Right renal cortex interstitium (tissue), 3 donors: ENCODE measurements at regions not wholly inside any gene's neighbourhood (a gene's known extent, or its start where the extent isn't known, plus 50 kb on each side); places are given as distances from the start of the nearest gene placed in this dataset.

ENCODE experiments used
- DNase-seq, 3 donors: peaks; one replicate each; pipeline ENCODE4 v3.0.0-alpha.2; 2013; ENCODE audit warnings: low read depth in 3 of 3, low spot score in 2 of 3

DNA sequence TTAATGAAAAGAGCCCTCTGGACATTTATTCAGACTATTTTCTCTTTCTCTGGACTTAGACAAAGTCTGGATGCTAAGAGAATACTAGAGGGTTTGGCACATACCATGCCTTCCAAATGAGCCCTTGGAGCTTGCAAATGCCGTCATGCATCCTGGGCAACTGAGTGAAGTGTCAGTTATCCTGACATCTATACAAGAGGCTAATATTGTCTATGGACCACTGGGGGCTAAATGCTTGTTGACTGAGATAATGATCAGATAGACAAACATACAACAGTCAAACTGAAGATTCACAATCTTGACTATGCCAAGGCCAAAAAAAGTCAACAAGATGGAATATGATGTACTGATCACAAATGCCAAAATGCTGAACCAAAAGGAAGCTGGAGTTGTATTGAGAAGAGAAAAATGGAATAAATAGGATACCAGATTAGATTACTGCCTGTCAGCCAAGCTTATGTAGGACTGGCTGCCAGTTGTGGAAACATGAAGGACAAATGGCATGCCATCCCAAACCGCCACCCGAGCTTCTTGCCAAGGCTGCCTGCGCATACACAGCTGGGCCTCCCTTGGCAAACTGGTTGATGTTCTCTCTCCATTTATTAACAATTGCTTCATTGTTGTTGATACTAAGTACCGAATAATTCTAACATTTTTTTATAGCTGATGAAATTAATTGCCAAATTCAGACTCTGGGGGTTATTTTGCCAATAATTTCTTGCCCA is 240.1 kb upstream of the GRAMD2B start:
- no peak for DNase-seq

DNA sequence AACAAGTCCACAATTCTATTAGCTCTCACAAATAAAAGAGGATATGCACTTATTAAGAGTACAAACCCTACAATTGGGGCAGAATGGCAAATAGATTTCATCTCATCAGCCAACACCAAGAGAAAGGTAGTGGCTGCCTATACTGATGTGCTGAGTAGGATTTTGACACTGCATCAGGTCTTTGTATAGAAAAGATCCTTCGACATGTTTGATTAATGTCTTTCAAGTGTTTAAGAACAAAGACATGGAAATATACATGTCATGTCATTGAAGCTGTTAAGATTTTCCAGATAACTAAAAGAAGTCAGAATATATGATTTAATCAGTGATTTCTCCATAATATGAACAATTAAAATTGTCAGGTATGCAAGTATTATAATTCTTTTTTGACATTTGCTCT is 238.7 kb upstream of the GRAMD2B start:
- no peak for DNase-seq

DNA sequence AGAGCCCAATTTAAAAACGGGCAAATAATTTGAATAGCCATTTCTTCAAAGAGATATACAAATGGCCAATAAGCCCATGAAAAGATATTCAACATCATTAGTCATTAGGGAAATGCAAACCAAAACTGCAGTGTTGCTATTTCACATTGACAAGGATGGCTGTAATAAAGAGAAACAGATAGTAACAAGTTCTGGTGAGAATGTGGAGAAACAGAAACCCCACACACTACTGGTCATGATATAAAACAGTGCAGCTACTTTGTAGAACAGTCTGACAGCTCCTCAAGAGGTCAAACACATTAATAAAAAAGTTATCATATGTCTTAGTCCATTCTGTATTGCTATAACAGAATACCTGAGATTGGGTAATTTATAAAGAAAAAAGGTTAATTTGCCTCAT is 237.0 kb upstream of the GRAMD2B start:
- DNase-seq, result no peak

DNA sequence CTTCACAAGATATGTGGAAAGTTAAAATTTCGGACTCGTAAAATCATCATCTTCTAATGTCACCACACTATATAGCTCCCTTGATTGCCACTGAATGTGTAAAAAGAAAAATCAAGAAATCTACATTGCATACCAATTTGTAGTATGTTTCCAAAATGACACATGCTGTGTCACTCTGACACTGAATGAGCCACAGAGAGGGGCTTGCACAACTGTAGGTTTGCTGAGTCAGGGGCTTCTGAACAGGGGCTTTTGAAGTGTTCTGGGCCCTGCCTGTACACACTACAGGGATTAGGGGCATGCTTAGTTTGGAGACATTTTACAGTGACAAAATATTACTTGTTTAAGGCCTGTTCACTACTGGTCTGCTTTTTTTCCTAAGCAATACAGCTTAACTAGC is 234.4 kb upstream of the GRAMD2B start:
- DNase-seq, result no peak

DNA sequence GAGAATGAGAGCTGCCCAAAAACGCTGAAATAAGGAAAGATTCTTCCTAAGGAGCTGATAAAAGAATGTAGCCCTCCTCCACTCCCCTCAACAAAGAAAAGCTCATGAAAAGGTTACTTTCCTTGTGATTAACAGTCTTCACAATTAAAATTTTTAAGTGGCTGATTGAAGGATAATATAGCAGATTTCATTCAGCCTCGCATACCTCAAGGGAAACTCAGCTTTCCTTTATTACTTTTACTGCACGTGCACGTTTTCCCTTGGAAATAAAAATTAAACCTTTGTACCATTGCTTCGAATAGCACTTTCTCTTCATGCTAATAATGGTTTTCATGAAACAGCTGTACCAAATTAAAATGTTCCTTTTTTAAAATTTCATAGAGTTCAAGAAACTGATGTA is 234.0 kb upstream of the GRAMD2B start:
- DNase-seq, result no peak

DNA sequence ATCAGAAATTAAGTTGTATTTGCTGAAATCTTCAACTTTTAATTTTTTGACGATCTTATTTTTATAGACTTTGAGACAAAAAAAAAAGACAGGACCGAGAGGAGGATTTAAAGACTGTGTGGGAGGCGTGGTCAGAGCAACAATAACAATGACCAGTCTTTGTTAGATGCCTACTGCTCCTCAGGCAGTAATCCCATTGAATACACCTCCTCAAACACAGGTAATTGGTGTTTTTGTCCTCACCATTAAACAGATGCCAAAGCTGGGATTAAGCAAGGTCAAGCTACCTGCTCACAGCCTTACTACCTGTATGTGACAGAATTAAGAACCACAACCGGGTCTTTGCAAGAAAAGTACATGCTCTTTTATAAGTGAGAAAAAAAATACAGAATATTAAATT is 233.3 kb upstream of the GRAMD2B start:
- DNase-seq, result no peak

DNA sequence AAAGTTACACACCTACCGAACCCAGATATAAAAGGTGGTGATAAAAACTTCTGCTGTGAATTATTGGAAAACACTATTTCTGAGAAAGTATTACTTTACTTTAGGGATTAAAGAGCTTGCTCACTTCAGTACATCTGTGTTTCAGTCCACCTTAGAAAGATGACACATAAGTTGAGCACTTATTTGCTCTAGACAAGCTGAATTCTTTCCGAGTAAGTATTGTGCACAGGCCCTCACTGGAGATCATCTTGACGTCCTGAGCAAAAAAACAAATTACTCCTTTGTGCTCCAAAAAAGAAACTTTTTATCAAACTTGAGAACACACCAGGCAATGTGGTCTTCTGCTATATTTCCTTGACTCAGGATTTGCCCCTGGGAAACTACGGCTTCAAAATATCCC is 231.0 kb upstream of the GRAMD2B start:
- DNase-seq, result no peak

DNA sequence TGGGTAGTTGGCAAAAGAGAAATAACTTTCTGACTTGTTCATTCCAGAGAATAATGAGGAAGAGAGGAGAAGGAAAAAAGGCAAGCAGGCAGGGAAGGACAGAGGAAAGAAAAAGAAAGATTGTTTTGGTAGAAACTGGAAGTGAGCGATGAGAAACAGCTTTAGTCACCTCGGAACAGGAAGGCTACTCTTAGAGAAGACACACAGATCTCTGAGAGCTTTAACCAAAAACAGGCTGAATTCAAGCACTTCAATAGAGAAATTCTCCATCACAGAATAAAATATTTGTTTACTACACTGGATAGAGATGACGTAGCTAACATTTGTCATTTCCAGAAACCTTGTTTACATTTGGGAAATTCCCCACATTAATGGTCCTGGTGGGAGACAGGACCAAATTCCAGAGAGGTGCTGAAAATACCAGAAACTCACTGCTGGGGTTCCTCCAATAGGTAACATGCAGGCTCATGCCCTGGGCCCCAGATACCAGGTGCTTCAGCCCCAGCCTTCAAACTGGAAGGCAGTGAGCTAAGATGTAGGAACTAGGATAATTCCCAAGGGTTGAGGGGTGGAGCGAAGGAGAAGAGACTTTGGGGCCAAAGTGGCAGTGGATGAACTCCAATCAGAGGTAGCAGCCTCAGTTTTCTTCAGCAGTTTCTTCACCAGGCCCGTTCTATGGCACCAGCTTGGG is 227.7 kb upstream of the GRAMD2B start:
- DNase-seq, result no peak

DNA sequence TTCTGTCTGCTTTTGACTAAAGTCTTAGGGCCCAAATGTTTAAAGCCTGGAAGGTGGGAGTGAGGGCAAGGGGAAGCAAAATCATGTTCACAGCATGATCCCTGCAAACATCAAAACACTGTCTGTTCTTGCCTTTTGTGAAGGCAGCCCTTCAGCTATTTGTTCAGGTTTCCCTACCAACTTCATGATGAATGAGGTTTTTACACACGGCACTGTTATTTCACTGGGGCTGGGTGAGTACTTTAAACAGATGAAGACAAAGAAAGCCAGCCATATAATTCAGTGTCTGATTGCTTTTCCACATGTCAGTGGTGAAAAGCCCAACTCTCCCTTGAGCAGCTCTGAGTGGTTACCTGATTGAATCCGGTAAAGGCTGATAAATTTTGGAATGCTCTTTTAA is 224.7 kb upstream of the GRAMD2B start:
- no peak for DNase-seq

DNA sequence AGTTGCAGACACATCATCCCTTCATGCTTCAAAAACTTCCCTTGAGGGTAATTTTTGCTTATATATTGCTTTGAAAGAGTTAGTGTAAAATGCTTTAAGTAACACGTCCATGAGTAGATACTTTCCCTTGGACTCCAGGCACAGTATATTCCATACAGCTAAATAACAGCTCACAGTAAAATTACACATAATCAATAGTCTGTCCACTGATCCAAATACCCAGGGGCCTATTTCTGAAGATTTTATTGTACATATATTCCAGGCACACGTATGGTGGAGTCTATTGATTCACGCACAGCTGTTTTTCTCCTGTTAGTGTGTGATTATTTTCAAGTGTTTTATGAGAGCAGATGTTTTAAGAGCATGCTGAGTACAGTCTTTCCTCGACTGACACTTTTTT is 223.7 kb upstream of the GRAMD2B start:
- no peak for DNase-seq

DNA sequence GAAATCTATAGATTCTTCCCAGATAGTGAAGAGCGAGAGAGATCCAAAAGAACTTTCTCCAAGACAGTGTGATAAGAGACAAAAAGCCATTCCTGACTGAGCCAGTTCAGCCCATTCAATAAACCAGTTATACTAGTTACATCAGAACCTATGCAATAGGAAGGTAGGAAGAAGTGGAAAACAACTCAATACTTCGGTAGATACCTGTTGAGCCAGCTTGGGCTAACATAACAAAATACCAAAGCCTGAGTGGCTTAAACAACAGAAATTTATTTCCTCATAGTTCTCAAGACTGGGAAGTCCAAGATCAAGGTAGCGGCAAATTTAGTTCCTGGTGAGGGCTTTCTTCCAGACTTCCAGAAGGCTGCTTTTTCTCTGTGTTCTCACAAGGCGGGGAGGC is 214.5 kb upstream of the GRAMD2B start:
- no peak for DNase-seq

DNA sequence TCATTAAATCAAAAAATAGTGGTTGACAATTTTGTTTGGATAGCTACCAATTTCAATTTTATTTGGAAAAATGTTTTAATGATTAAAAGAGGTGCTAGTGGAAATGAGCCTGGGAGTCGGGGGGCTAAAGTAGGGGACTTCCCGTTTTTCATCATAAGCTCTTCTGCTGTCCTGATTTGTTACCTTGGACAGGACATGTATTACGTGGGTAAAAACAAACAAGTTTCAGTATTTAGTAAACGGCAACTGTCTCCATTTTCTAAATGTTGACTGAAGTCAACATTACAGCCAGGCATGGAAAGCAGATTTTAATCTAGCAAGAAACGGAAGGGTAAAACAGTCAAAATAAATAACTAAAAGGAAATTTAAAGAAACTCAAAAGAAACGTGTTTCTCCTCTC is 212.3 kb upstream of the GRAMD2B start:
- no peak for DNase-seq

DNA sequence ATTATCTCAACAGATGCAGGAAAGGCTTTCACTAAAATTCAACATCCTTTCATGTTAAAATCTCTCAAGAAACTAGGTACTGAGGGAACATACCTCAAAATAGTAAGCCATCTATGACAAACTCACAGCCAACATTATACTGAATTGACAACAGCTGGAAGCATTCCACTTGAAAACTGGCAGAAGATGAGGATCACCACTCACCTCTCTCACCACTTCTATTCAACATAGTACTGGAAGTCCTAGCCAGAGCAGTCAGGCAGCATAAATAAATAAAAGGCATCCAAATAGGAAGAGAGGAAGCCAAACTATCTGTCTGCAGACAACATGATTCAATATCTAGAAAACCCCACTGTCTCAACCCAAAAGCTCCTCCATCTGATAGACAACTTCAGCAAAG is 203.6 kb upstream of the GRAMD2B start:
- no peak for DNase-seq

DNA sequence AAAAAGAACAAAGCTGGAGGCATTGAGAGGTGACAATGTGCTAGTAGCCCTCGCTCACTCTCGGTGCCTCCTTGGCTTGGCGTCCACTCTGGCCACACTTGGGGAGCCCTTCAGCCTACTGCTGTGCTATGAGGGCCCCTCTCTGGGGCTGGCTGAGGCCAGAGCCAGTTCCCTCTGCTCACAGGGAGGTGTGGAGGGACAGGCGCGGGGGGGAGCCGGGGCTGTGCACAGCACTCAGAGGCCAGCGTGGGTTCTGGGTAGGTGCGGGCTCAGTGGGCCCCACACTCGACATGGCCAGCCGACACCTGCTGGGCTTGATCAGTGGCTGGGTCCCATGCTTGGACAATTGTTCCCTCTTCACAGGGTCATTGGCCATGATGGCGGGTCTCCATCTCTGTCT is 202.5 kb upstream of the GRAMD2B start:
- no peak for DNase-seq

DNA sequence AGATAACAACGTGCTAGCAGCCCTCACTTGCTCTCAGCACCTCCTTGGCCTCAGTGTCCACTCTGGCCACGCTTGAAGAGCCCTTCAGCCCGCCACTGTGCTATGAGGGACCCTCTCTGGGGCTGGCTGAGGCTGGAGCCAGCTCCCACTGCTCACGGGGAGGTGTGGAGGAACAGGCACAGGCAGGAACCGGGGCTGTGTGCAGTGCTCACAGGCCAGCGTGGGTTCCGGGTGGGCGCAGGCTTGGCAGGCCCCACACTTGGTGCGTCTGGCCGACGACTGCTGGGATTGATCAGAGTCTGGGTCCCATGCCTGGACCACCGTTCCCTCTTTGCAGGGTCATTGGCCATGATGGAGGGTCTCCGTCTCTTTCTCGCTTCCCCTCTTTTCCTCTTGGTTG is 194.3 kb upstream of the GRAMD2B start:
- no peak for DNase-seq

DNA sequence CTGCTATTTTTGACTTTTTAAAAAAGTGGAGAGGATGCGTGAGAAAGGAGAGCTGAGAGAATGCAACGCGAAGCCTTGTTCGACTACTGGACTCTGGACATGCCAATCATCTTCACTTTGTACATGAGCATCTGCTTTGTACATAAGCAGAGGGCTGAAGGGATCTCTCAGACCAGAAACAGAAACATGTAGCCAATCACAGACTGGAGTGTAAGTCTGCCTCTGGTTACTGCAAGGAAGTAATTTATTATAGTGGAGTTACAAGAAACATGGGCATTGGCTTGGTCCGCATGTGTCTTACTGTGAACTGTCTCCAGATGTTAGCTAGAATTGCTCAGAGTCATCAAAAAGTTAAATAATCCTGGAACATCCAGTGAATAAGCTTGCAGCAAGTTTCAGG is 190.0 kb upstream of the GRAMD2B start:
- DNase-seq, result no peak

DNA sequence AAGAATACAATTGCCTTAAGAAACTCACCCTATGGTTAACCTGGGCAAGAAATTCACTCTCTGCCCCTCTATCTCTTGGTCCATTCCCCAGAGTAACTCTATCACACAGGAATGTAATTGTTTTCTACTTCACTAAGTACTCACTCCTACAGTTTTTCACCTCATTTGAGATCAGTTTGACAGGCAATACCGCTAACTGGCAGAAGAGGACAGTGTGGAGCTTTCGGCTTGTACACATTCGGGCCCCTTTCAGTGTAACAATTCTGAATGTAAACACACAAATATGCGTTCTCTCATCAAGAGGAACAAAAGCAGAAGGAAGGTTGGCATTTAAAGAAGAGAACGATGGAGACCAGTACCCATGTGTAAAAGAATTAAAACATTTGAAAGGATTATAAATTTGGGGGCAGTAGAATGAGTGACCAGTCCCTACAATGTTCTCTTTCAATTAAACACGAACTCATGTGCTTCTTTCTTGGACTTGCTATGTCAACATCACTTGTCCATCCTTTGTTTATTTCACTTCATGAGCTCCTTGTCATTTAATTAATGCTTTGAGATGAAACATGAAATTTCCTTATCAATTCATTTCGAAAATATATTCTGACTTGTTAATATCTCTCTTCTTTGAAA is 188.5 kb upstream of the GRAMD2B start:
- peak in 2 of 3 donors; percentile 19 to 23 for DNase-seq

DNA sequence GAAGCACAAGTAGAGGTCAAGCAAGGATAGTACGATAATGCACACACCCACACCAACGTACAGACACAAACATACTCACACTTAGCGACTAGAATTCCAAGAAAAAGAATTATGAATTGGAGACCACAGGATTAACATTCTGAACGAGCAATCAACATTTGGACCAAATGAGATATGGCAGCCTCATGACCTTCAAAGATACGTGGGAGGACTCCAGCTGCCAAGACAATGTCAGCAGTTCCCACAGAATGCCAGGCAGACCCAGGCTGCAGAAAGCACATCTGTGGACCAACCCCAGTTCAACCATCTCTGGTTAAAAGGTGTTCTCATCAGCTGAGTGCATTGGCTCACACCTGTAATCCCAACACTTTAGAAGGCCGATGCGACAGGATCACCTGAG is 187.6 kb upstream of the GRAMD2B start:
- DNase-seq, result no peak

DNA sequence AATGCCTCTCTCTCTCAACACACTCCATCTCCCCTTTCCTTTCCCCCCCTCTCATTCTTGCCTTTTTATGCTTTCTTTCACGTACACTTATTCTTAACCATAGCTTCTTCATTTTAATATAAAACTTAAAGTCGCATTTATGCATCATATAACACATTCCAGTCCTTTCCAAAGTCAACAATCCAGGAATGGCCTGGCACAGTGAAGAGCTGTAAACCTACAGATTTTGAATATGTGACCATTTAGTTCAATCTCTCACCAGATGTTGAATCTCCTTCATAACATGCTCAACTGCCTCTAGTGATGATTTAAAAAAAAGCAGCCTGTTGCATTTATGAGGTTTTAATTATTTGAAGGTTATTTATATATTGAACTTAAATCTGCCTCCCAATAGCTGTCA is 186.2 kb upstream of the GRAMD2B start:
- DNase-seq, result no peak

DNA sequence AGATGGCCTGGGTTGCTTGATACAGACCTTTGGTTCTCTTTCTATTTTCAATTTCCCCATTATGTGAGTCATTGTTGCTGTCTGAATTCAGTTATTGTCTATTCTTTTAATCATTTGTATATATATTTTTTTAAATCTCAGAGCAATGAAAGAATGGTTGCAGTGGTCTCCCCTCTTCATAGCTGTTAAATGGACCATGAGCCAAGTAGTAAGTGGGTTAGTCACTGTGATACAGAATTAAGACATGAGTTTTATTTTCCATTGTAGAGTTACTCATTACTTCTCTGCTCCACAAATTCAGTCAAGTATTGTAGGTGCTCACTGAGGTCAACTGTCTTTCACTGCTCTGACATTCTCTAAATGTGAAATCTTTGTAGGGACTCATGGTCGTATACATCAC is 174.6 kb upstream of the GRAMD2B start:
- DNase-seq, result no peak

DNA sequence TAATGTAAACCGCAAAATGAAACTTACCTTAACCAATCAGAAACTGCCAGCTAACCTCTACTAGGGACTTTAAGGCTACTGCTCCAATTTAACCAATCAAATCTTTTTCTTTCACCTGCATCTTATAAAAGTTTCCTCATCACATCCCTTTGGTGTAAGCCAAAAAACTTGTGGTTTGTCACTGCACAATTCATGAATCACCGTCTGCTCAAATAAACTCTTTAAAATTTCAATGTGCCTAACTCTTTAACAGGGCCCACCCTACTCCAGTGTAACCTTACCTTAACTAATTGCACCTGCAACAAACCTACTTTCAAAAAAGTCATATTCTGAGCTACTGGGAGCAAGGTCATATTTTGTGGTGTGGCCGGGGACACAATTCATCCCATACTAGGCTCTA is 172.2 kb upstream of the GRAMD2B start:
- no peak for DNase-seq

DNA sequence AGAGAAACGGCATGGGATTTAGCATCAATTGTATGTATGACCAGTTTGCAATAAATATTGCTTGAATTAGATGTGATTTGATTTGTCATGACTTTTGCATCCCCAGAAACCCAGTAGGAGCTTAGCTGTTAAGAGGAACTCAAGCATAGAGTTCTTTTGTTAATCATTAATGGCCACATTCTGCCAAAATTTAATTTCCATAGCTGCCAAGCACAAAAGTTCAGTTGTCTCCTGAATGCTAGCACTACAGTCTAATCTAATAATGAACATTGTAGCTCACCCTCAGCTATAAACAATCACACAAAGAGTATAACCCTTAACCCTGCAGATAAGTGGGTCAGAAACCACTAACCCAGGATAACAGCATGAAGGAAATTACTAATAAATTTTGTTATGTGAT is 169.8 kb upstream of the GRAMD2B start:
- peak in 1 of 3 donors; percentile 38 for DNase-seq
